ENCODE measurements at regions not wholly inside any gene's neighbourhood (a gene's known extent, or its start where the extent isn't known, plus 50 kb on each side); places are given as distances from the start of the nearest gene placed in this dataset.

GRCh38 chr5:75963554-75963953, 119.6 kb upstream of the SV2C start:
- no peaks in the 10 kb centered on the region for H3K79me2 ChIP-seq (ENCODE audit: control insufficient read depth, insufficient read depth, low read length)
- 48% methylated on average over 2 of the region's 2 CpGs for WGBS (ENCODE audit: insufficient coverage, insufficient replicate concordance, low lambda C conversion rate, missing lambda C conversion rate)
- H3K27me3 ChIP-seq (replicated peaks in 1 of 2; ENCODE audit: control insufficient read depth in 2 of 2, insufficient read depth in 2 of 2, low read length in 1 of 2), result no peaks in the 10 kb centered on the region
- peak overlapping the region; percentile 79 for H2AFZ ChIP-seq (ENCODE audit: control insufficient read depth, low read depth, low read length)
- SMC1A ChIA-PET (ENCODE audit: uncharacterized antibody, unreplicated experiment), result interaction anchor here (0.7 to 1.2 kb wide), 2 partner anchors 13 to 45 kb away, joined by 3 read pairs; no protein-coding TSS in a partner anchor
- BruUV-seq (replicated peaks), result no TSS peak
- in situ Hi-C loops (cut with MboI), result no loop called here
- no peak overlapping the region for H3K4me3 ChIP-seq
- no peak for DNase-seq (ENCODE audit: low read depth, low spot score)
- no peaks in the 10 kb centered on the region for H3K36me3 ChIP-seq (ENCODE audit: control insufficient read depth in 2 of 2, insufficient read depth in 2 of 2, low read length in 1 of 2)
- peak overlapping the region; percentile 40; the same call in 1 of the 2 replicates for H3K4me2 ChIP-seq (ENCODE audit: control insufficient read depth, insufficient read depth)
- peaks cover 2% of the 10 kb centered on the region; the same call in 1 of the 3 replicates for H3K9me3 ChIP-seq (replicated peaks; ENCODE audit: control insufficient read depth, insufficient read depth, low read length)
- no peak for FAIRE-seq
- CTCF ChIA-PET, result no interaction called here
- H3K9ac ChIP-seq (ENCODE audit: control insufficient read depth, insufficient read depth, low read length), result no peak overlapping the region
- peak overlapping the region; percentile 57; the same call in 1 of the 2 replicates for H3K27ac ChIP-seq (ENCODE audit: control insufficient read depth, insufficient read depth)
- ATAC-seq, result no peak
- POLR2A ChIA-PET, result no interaction called here
- intact Hi-C loops (cut with micrococcal nuclease; ENCODE audit: unreplicated experiment), result no loop called here
- H4K20me1 ChIP-seq (ENCODE audit: control insufficient read depth, insufficient read depth), result no peaks in the 10 kb centered on the region
- RAD21 ChIA-PET (ENCODE audit: unreplicated experiment), result interaction anchor here (0.8 to 1.6 kb wide), 2 partner anchors 127 to 212 kb away, joined by 3 to 4 read pairs; no protein-coding TSS in a partner anchor
- peaks cover 8% of the 10 kb centered on the region; the same call in 1 of the 2 replicates for H3K4me1 ChIP-seq (ENCODE audit: control insufficient read depth, insufficient read depth, low read length)
- TF ChIP-seq ATF3 (IDR thresholded peaks at IDR 0.05; ENCODE audit: borderline replicate concordance, extremely low read depth, low read depth, low read length) (no peak), CBX5 (IDR thresholded peaks at IDR 0.05; ENCODE audit: low read depth) (no peak), EGR1 (IDR thresholded peaks at IDR 0.05; ENCODE audit: borderline replicate concordance in 1 of 2, low read depth in 2 of 2, low read length in 2 of 2) (no peak), ZNF207 (IDR thresholded peaks at IDR 0.05; ENCODE audit: borderline replicate concordance) (no peak), ZNF217 (IDR thresholded peaks at IDR 0.05) (no peak), RUNX3 (IDR thresholded peaks at IDR 0.05; ENCODE audit: low read length) (no peak), POLR2AphosphoS5 (IDR thresholded peaks at IDR 0.05; ENCODE audit: low read length) (no peak), HCFC1 (IDR thresholded peaks at IDR 0.05; ENCODE audit: low read length) (no peak), YBX1 (IDR thresholded peaks at IDR 0.05) (no peak), ZSCAN29 (IDR thresholded peaks at IDR 0.05) (no peak), CBX3 (IDR thresholded peaks at IDR 0.05; ENCODE audit: borderline replicate concordance, low read depth) (no peak)
